Liver (tissue), 3 donors: ENCODE measurements at regions not wholly inside any gene's neighbourhood (a gene's known extent, or its start where the extent isn't known, plus 50 kb on each side); places are given as distances from the start of the nearest gene placed in this dataset.

Source experiments
- ATF3 ChIP-seq: IDR thresholded peaks from 2 replicates; pipeline ENCODE4 v1.6.1; 2016; ENCODE audit warnings: antibody characterized with exemption
- EGR1 ChIP-seq, 2 donors: IDR thresholded peaks; 2 replicates each; pipeline ENCODE4 v1.6.1; 2016 to 2018; ENCODE audit warnings: antibody characterized with exemption in 2 of 2, low read depth in 2 of 2
- FOXA1 ChIP-seq: IDR thresholded peaks from 2 replicates; pipeline ENCODE4 v1.6.1; 2016; ENCODE audit warnings: antibody characterized with exemption
- HNF4A ChIP-seq, 2 donors: conservative IDR thresholded peaks; 2 replicates each; pipeline ENCODE4 v1.6.1; 2016; ENCODE audit warnings: antibody characterized with exemption in 2 of 2, mild to moderate bottlenecking in 2 of 2
- JUND ChIP-seq, 2 donors: IDR thresholded peaks; 2 replicates each; pipeline ENCODE4 v1.6.1; 2016; ENCODE audit warnings: antibody characterized with exemption in 2 of 2
- RAD21 ChIP-seq, 2 donors: IDR thresholded peaks; 2 replicates each; pipeline ENCODE4 v1.6.1; 2016; ENCODE audit warnings: antibody characterized with exemption in 2 of 2, mild to moderate bottlenecking in 2 of 2
- SP1 ChIP-seq: IDR thresholded peaks from 2 replicates; pipeline ENCODE4 v1.6.1; 2018; ENCODE audit warnings: antibody characterized with exemption, mild to moderate bottlenecking
- TAF1 ChIP-seq: conservative IDR thresholded peaks from 2 replicates; pipeline ENCODE4 v1.6.1; 2016; ENCODE audit warnings: antibody characterized with exemption, mild to moderate bottlenecking
- YY1 ChIP-seq: IDR thresholded peaks from 2 replicates; pipeline ENCODE4 v1.6.1; 2016; ENCODE audit warnings: antibody characterized with exemption, mild to moderate bottlenecking
- ZBTB33 ChIP-seq: IDR thresholded peaks from 2 replicates; pipeline ENCODE4 v1.6.1; 2016; ENCODE audit warnings: antibody characterized with exemption
- TF ChIP-seq, protein P1 (sequence below): fragments of 150-350 bp; IDR thresholded peaks from 2 replicates; pipeline ENCODE4 v1.5.1; 2017; ENCODE audit warnings: improper control_type of control experiment, low read depth, low read length; ENCODE audit not compliant: missing input control
- TF ChIP-seq, protein P2 (sequence below): IDR thresholded peaks from 2 replicates; pipeline ENCODE4 v1.6.1; 2016; ENCODE audit warnings: antibody characterized with exemption
- TF ChIP-seq, protein P3 (sequence below): IDR thresholded peaks from 2 replicates; pipeline ENCODE4 v1.6.1; 2016; ENCODE audit warnings: antibody characterized with exemption, mild to moderate bottlenecking
- donor health status: healthy.
- donor health status: healthy.

- TF ChIP-seq, protein P1, sequence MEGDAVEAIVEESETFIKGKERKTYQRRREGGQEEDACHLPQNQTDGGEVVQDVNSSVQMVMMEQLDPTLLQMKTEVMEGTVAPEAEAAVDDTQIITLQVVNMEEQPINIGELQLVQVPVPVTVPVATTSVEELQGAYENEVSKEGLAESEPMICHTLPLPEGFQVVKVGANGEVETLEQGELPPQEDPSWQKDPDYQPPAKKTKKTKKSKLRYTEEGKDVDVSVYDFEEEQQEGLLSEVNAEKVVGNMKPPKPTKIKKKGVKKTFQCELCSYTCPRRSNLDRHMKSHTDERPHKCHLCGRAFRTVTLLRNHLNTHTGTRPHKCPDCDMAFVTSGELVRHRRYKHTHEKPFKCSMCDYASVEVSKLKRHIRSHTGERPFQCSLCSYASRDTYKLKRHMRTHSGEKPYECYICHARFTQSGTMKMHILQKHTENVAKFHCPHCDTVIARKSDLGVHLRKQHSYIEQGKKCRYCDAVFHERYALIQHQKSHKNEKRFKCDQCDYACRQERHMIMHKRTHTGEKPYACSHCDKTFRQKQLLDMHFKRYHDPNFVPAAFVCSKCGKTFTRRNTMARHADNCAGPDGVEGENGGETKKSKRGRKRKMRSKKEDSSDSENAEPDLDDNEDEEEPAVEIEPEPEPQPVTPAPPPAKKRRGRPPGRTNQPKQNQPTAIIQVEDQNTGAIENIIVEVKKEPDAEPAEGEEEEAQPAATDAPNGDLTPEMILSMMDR = no peak
- TF ChIP-seq RAD21 (IDR thresholded peaks at IDR 0.05) (no peak), ATF3 (no peak), JUND (IDR thresholded peaks at IDR 0.05) (no peak), YY1 (no peak), FOXA1 (no peak), EGR1 (IDR thresholded peaks at IDR 0.05; ENCODE audit: low read depth in 2 of 2) (no peak), TAF1 (no peak), ZBTB33 (no peak), SP1 (no peak), HNF4A (conservative IDR thresholded peaks at IDR 0.05) (no peak)
- TF ChIP-seq, protein P2, sequence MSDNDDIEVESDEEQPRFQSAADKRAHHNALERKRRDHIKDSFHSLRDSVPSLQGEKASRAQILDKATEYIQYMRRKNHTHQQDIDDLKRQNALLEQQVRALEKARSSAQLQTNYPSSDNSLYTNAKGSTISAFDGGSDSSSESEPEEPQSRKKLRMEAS = no peak
- TF ChIP-seq, protein P3, sequence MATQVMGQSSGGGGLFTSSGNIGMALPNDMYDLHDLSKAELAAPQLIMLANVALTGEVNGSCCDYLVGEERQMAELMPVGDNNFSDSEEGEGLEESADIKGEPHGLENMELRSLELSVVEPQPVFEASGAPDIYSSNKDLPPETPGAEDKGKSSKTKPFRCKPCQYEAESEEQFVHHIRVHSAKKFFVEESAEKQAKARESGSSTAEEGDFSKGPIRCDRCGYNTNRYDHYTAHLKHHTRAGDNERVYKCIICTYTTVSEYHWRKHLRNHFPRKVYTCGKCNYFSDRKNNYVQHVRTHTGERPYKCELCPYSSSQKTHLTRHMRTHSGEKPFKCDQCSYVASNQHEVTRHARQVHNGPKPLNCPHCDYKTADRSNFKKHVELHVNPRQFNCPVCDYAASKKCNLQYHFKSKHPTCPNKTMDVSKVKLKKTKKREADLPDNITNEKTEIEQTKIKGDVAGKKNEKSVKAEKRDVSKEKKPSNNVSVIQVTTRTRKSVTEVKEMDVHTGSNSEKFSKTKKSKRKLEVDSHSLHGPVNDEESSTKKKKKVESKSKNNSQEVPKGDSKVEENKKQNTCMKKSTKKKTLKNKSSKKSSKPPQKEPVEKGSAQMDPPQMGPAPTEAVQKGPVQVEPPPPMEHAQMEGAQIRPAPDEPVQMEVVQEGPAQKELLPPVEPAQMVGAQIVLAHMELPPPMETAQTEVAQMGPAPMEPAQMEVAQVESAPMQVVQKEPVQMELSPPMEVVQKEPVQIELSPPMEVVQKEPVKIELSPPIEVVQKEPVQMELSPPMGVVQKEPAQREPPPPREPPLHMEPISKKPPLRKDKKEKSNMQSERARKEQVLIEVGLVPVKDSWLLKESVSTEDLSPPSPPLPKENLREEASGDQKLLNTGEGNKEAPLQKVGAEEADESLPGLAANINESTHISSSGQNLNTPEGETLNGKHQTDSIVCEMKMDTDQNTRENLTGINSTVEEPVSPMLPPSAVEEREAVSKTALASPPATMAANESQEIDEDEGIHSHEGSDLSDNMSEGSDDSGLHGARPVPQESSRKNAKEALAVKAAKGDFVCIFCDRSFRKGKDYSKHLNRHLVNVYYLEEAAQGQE = no peak
These were observed 855.8 kb upstream of the LRRC4C start for GRCh38 chr11:42315267-42315666.
